ENCODE measurements at regions not wholly inside any gene's neighbourhood (a gene's known extent, or its start where the extent isn't known, plus 50 kb on each side); places are given as distances from the start of the nearest gene placed in this dataset.

DNA sequence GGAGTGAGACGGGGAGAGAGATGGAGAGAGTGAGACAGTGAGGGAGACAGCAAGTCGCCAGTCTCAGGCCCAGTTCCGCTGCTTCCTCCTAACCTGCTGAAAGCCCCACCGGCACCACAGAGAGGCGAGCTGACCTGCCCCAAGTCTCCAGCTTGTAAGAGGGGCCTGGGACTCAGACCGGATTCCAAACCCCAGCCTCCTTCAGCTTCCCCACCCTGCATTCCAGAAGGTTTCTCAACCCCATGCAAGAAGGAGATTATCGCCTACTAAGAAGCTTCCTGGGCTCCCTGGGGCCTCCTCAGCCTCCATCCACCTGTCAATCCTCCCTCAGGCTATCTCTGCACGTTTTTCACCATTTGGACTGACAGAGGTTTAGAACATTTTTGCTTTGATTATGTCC, 173.1 kb upstream of the RAB6C start:
- TF ChIP-seq EZH2 (IDR thresholded peaks at IDR 0.05; ENCODE audit: low read length, missing control alignments) = no peak
- TF ChIP-seq, protein P1, sequence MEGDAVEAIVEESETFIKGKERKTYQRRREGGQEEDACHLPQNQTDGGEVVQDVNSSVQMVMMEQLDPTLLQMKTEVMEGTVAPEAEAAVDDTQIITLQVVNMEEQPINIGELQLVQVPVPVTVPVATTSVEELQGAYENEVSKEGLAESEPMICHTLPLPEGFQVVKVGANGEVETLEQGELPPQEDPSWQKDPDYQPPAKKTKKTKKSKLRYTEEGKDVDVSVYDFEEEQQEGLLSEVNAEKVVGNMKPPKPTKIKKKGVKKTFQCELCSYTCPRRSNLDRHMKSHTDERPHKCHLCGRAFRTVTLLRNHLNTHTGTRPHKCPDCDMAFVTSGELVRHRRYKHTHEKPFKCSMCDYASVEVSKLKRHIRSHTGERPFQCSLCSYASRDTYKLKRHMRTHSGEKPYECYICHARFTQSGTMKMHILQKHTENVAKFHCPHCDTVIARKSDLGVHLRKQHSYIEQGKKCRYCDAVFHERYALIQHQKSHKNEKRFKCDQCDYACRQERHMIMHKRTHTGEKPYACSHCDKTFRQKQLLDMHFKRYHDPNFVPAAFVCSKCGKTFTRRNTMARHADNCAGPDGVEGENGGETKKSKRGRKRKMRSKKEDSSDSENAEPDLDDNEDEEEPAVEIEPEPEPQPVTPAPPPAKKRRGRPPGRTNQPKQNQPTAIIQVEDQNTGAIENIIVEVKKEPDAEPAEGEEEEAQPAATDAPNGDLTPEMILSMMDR (conservative IDR thresholded peaks at IDR 0.05 in 1 of 2, IDR thresholded peaks at IDR 0.05 in 1 of 2; ENCODE audit: low read depth in 1 of 2, low read length in 2 of 2) = no peak
